Eye (tissue), 1 donor: ENCODE measurements at regions not wholly inside any gene's neighbourhood (a gene's known extent, or its start where the extent isn't known, plus 50 kb on each side); places are given as distances from the start of the nearest gene placed in this dataset.

ENCODE experiments used
- DNase-seq: peaks from one replicate; pipeline ENCODE4 v3.0.0-alpha.2; 2015

GRCh38 chr7:112596260-112596659, 115.5 kb downstream of the LSMEM1 start:
- DNase-seq: no peak

- no peak for DNase-seq
Observed at GRCh38 chr7:112596981-112597380, 116.2 kb downstream of the LSMEM1 start.

- no peak for DNase-seq
Observed at GRCh38 chr7:112603673-112604072, 122.9 kb downstream of the LSMEM1 start.

- no peak for DNase-seq
Observed at GRCh38 chr7:112610636-112611035, 129.8 kb downstream of the LSMEM1 start.

- DNase-seq: no peak
Observed at GRCh38 chr7:112615701-112616100, 134.9 kb downstream of the LSMEM1 start.

GRCh38 chr7:112616295-112616694, 135.5 kb downstream of the LSMEM1 start:
- no peak for DNase-seq

- DNase-seq: no peak
Observed at GRCh38 chr7:112619343-112619742, 138.6 kb downstream of the LSMEM1 start.

- no peak for DNase-seq
Observed at GRCh38 chr7:112622159-112622715, 141.4 kb downstream of the LSMEM1 start.

GRCh38 chr7:112624416-112624815, 143.6 kb downstream of the LSMEM1 start:
- no peak for DNase-seq

- DNase-seq: no peak
Observed at GRCh38 chr7:112630565-112630964, 149.8 kb downstream of the LSMEM1 start.

- DNase-seq: no peak
Observed at GRCh38 chr7:112634107-112634506, 153.3 kb downstream of the LSMEM1 start.

GRCh38 chr7:112635742-112636141, 154.5 kb downstream of the TMEM168 start:
- DNase-seq: peak; percentile 42

- no peak for DNase-seq
Observed at GRCh38 chr7:112638675-112639400, 151.4 kb downstream of the TMEM168 start.

GRCh38 chr7:112640685-112641084, 149.5 kb downstream of the TMEM168 start:
- no peak for DNase-seq

- peak; percentile 43 for DNase-seq
Observed at GRCh38 chr7:112646783-112647182, 143.4 kb downstream of the TMEM168 start.

- no peak for DNase-seq
Observed at GRCh38 chr7:112648781-112649180, 141.4 kb downstream of the TMEM168 start.

GRCh38 chr7:112649560-112649959, 140.6 kb downstream of the TMEM168 start:
- DNase-seq: no peak

- DNase-seq: no peak
Observed at GRCh38 chr7:112654322-112655216, 135.6 kb downstream of the TMEM168 start.

GRCh38 chr7:112665709-112666108, 124.5 kb downstream of the TMEM168 start:
- DNase-seq: peak; percentile 47

GRCh38 chr7:112668561-112668960, 121.6 kb downstream of the TMEM168 start:
- no peak for DNase-seq

GRCh38 chr7:112669306-112669705, 120.9 kb downstream of the TMEM168 start:
- DNase-seq: no peak

GRCh38 chr7:112670193-112670592, 120.0 kb downstream of the TMEM168 start:
- DNase-seq: no peak

GRCh38 chr7:112678626-112679025, 111.6 kb downstream of the TMEM168 start:
- DNase-seq: no peak
